ENCODE measurements at regions not wholly inside any gene's neighbourhood (a gene's known extent, or its start where the extent isn't known, plus 50 kb on each side); places are given as distances from the start of the nearest gene placed in this dataset.

DNA sequence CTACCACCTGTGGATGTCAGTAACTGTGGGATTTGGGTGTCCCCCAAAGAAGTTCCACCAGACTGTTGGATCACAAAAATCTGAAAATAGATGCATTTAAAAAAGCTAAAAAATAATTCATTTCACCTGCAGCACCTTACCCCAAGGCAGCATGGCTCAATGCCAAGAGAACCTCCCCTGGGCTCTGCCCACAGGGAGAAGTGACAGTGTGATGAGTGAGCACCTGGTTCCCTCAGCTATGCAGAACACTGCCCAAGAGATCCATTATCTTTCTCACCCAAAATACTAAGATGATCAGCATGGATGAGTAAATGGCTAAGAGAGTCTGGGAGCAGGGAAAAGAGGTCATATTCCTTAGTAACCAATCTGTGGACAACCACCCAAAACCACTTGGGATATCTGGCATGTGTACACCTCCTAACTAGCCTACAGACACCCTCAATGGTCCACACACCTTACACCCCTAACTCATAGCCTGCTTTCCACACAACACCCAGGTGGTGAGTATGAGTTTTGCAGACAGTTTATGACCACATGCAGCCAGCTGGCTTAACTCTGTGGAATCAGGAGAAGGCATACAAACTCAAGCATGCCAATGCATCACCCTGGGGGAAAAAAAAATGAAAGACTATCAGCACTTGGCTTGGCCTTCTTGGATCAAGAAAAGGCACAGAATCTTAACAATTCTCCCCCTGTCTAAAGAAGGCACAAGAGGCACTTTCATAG, 416.5 kb upstream of the SMIM31 start:
- H4K20me1 ChIP-seq (ENCODE audit: insufficient read depth, low read length) = no peaks in the 10 kb centered on the region
- Mint-ChIP-seq H3K27me3 (ENCODE audit: low read depth in 3 of 3) (no peaks in the 10 kb centered on the region), H3K4me1 (no peaks in the 10 kb centered on the region), H3K4me3 (no peak overlapping the region), H3K36me3 (no peaks in the 10 kb centered on the region), H3K9me3 (peaks cover 0 to 8% (median 4%) of the 10 kb centered on the region in 7 donors), H3K27ac (no peak overlapping the region)
- no peaks in the 10 kb centered on the region for H3K36me3 ChIP-seq (replicated peaks in 1 of 2; ENCODE audit: control insufficient read depth in 1 of 2, insufficient read depth in 2 of 2, low read length in 2 of 2)
- no peaks in the 10 kb centered on the region for H3K27me3 ChIP-seq (ENCODE audit: control insufficient read depth in 2 of 2, insufficient read depth in 2 of 2, low read length in 2 of 2)
- H2AFZ ChIP-seq (ENCODE audit: insufficient read depth, low read depth, low read length, poor library complexity, severe bottlenecking) = no peak overlapping the region
- H3K4me2 ChIP-seq (replicated peaks; ENCODE audit: extremely low read depth, low read length, poor library complexity, severe bottlenecking) = no peak overlapping the region
- H3K27ac ChIP-seq (ENCODE audit: low read depth in 1 of 2, low read length in 2 of 2) = no peak overlapping the region
- no peaks in the 10 kb centered on the region for H3K79me2 ChIP-seq (ENCODE audit: insufficient read depth, low read length)
- H3K4me3 ChIP-seq (replicated peaks in 1 of 3; ENCODE audit: low read depth in 2 of 3, low read length in 3 of 3) = no peak overlapping the region
- intact Hi-C loops (cut with micrococcal nuclease) = no loop called here
- no peak overlapping the region for H3K9ac ChIP-seq (ENCODE audit: insufficient read depth, low read length, poor library complexity, severe bottlenecking)
- H3K4me1 ChIP-seq (ENCODE audit: control insufficient read depth in 1 of 2, insufficient read depth in 2 of 2, low read length in 2 of 2) = no peaks in the 10 kb centered on the region
- no peak for DNase-seq
- peaks cover 0 to 4% of the 10 kb centered on the region in 2 donors for H3K9me3 ChIP-seq (replicated peaks in 1 of 2; ENCODE audit: control insufficient read depth in 1 of 2, insufficient read depth in 1 of 2, low read length in 2 of 2)
- TF ChIP-seq, protein P1, sequence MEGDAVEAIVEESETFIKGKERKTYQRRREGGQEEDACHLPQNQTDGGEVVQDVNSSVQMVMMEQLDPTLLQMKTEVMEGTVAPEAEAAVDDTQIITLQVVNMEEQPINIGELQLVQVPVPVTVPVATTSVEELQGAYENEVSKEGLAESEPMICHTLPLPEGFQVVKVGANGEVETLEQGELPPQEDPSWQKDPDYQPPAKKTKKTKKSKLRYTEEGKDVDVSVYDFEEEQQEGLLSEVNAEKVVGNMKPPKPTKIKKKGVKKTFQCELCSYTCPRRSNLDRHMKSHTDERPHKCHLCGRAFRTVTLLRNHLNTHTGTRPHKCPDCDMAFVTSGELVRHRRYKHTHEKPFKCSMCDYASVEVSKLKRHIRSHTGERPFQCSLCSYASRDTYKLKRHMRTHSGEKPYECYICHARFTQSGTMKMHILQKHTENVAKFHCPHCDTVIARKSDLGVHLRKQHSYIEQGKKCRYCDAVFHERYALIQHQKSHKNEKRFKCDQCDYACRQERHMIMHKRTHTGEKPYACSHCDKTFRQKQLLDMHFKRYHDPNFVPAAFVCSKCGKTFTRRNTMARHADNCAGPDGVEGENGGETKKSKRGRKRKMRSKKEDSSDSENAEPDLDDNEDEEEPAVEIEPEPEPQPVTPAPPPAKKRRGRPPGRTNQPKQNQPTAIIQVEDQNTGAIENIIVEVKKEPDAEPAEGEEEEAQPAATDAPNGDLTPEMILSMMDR (IDR thresholded peaks at IDR 0.05) = no peak

DNA sequence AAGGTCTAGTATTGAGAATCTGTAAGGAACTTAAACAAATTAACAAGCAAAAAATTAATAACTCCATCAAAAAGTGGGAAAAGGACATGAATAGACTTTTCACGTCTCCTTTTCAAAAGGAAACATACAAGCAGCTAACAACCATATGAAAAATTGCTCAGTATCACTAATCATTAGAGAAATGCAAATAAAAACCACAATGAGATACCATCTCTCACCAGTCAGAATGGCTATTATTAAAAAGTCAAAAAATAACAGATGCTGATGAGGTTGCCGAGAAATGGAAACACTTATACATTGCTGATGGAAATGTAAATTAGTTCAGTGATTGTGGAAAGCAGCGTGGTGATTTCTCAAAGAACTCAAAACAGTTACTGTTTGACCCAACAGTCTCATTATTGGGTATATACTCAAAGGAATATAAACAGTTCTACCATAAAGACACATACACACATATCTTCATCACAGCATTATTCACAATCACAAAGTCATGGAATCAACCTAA, 410.4 kb upstream of the SMIM31 start:
- Histone ChIP-seq H3K79me2 (ENCODE audit: insufficient read depth, low read length) (no peaks in the 10 kb centered on the region), H3K9ac (ENCODE audit: insufficient read depth, low read length, poor library complexity, severe bottlenecking) (no peak overlapping the region), H3K27ac (ENCODE audit: low read depth in 1 of 2, low read length in 2 of 2) (no peak overlapping the region), H3K27me3 (ENCODE audit: control insufficient read depth in 2 of 2, insufficient read depth in 2 of 2, low read length in 2 of 2) (no peaks in the 10 kb centered on the region), H3K4me3 (replicated peaks in 1 of 3; ENCODE audit: low read depth in 2 of 3, low read length in 3 of 3) (no peak overlapping the region), H3K4me1 (ENCODE audit: control insufficient read depth in 1 of 2, insufficient read depth in 2 of 2, low read length in 2 of 2) (no peaks in the 10 kb centered on the region), H2AFZ (ENCODE audit: insufficient read depth, low read depth, low read length, poor library complexity, severe bottlenecking) (no peak overlapping the region), H4K20me1 (ENCODE audit: insufficient read depth, low read length) (no peaks in the 10 kb centered on the region), H3K36me3 (replicated peaks in 1 of 2; ENCODE audit: control insufficient read depth in 1 of 2, insufficient read depth in 2 of 2, low read length in 2 of 2) (no peaks in the 10 kb centered on the region), H3K4me2 (replicated peaks; ENCODE audit: extremely low read depth, low read length, poor library complexity, severe bottlenecking) (no peak overlapping the region), H3K9me3 (replicated peaks in 1 of 2; ENCODE audit: control insufficient read depth in 1 of 2, insufficient read depth in 1 of 2, low read length in 2 of 2) (peaks cover 0 to 4% of the 10 kb centered on the region in 2 donors)
- intact Hi-C loops (cut with micrococcal nuclease) = no loop called here
- no CpG with 5 or more reads among the region's 3 CpGs for WGBS (ENCODE audit: insufficient coverage)
- H3K4me3 Mint-ChIP-seq = no peak overlapping the region
- H3K27ac Mint-ChIP-seq = no peak overlapping the region
- peaks cover 0 to 6% (median 0%) of the 10 kb centered on the region in 7 donors for H3K9me3 Mint-ChIP-seq
- DNase-seq = no peak
- no peaks in the 10 kb centered on the region for H3K4me1 Mint-ChIP-seq
- H3K27me3 Mint-ChIP-seq (ENCODE audit: low read depth in 3 of 3) = peaks cover 0 to 3% (median 0%) of the 10 kb centered on the region in 3 donors
- H3K36me3 Mint-ChIP-seq = no peaks in the 10 kb centered on the region
- TF ChIP-seq, protein P1 (IDR thresholded peaks at IDR 0.05) = no peak

All from CD14-positive monocyte (primary cell).